Neural crest cell (in vitro differentiated cells): ENCODE measurements at regions not wholly inside any gene's neighbourhood (a gene's known extent, or its start where the extent isn't known, plus 50 kb on each side); places are given as distances from the start of the nearest gene placed in this dataset.

Experiments used
- DNase-seq: peaks from one replicate; pipeline ENCODE4 v3.0.0; 2021; ENCODE audit warnings: low read depth, mixed read lengths, low spot score
- H3K27ac Mint-ChIP-seq: one replicate; pipeline ENCODE4 v1.8.0; 2021; ENCODE audit warnings: mild to moderate bottlenecking, mixed read lengths; ENCODE audit not compliant: unreplicated experiment
- H3K27me3 Mint-ChIP-seq: 2 replicates; pipeline ENCODE4 v1.8.0; 2021; ENCODE audit warnings: low read depth, mild to moderate bottlenecking, mixed read lengths
- H3K36me3 Mint-ChIP-seq: 2 replicates; pipeline ENCODE4 v1.8.0; 2021; ENCODE audit warnings: low read depth, mild to moderate bottlenecking, mixed read lengths
- H3K4me1 Mint-ChIP-seq: 2 replicates; pipeline ENCODE4 v1.8.0; 2021; ENCODE audit warnings: mixed read lengths
- H3K4me3 Mint-ChIP-seq: one replicate; pipeline ENCODE4 v1.8.0; 2021; ENCODE audit warnings: mild to moderate bottlenecking, mixed read lengths
- H3K9me3 Mint-ChIP-seq: 2 replicates; pipeline ENCODE4 v1.8.0; 2021; ENCODE audit warnings: mixed read lengths
- CTCF ChIP-seq: fragments of 200-600 bp; sonication (generic); conservative IDR thresholded peaks from 2 replicates; pipeline ENCODE4 v1.5.0; 2021; ENCODE audit warnings: antibody characterized with exemption, mild to moderate bottlenecking

- Mint-ChIP-seq H3K4me1 (no peaks in the 10 kb centered on the region), H3K36me3 (peaks cover 18% of the 10 kb centered on the region), H3K4me3 (no peak overlapping the region), H3K9me3 (peaks cover 20% of the 10 kb centered on the region), H3K27me3 (no peaks in the 10 kb centered on the region), H3K27ac (no peak overlapping the region)
- no peak for DNase-seq
- TF ChIP-seq CTCF: no peak
These were observed 496.8 kb upstream of the PCDH9 start for GRCh38 chr13:67726979-67727378.

DNA sequence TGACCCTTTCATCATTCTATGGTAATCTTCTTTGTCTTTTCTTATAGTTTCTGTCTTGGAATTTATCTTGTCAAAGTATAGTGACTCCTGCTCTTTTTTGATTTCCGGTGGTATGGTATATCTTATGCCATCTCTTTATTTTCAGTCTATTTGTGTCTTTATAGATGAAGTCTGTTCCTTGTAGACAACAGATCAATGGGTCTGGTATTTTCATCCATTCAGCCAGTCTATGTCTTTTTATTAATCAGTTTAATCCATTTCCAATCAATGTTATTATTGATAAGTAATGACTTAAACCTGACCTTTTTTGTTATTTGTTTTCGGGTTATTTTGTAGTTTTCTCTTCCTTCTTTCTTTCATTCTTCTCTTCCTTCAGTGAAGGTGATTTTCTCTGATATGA, 495.9 kb upstream of the PCDH9 start:
- no peak overlapping the region for H3K4me3 Mint-ChIP-seq
- no peak for DNase-seq
- H3K27ac Mint-ChIP-seq: no peak overlapping the region
- H3K9me3 Mint-ChIP-seq: peaks cover 18% of the 10 kb centered on the region
- peaks cover 18% of the 10 kb centered on the region for H3K36me3 Mint-ChIP-seq
- no peak for TF ChIP-seq CTCF
- H3K27me3 Mint-ChIP-seq: no peaks in the 10 kb centered on the region
- H3K4me1 Mint-ChIP-seq: no peaks in the 10 kb centered on the region

DNA sequence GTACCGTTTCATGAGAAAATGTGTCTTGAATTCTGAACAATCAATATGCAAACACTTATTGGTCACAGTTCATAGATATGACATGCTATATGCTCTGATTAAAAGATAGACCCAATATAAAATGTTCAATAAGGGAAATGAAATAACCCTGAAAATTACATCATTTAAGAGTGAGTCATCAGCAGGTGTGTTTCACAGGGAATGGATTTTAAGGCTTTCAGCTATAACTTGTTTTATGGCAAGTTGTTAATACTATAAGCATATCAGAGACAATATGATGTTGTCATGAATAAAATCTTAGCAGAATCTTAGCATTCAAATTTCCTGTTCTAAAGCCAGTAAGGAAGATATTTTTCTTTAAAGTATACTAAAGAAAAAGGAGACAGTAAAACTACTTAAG, 483.4 kb upstream of the PCDH9 start:
- DNase-seq: no peak
- H3K27me3 Mint-ChIP-seq: no peaks in the 10 kb centered on the region
- TF ChIP-seq CTCF: no peak

GRCh38 chr13:67696775-67697174, 466.6 kb upstream of the PCDH9 start:
- no peaks in the 10 kb centered on the region for H3K27me3 Mint-ChIP-seq
- no peak overlapping the region for H3K4me3 Mint-ChIP-seq
- DNase-seq: no peak
- H3K4me1 Mint-ChIP-seq: no peaks in the 10 kb centered on the region
- no peak for TF ChIP-seq CTCF
- H3K9me3 Mint-ChIP-seq: peaks cover 9% of the 10 kb centered on the region
- no peak overlapping the region for H3K27ac Mint-ChIP-seq
- no peaks in the 10 kb centered on the region for H3K36me3 Mint-ChIP-seq

More for the DNA sequence above, 483.4 kb upstream of the PCDH9 start:
- Mint-ChIP-seq H3K4me3 (no peak overlapping the region), H3K36me3 (no peaks in the 10 kb centered on the region), H3K4me1 (no peaks in the 10 kb centered on the region), H3K27ac (no peak overlapping the region), H3K9me3 (no peaks in the 10 kb centered on the region)

DNA sequence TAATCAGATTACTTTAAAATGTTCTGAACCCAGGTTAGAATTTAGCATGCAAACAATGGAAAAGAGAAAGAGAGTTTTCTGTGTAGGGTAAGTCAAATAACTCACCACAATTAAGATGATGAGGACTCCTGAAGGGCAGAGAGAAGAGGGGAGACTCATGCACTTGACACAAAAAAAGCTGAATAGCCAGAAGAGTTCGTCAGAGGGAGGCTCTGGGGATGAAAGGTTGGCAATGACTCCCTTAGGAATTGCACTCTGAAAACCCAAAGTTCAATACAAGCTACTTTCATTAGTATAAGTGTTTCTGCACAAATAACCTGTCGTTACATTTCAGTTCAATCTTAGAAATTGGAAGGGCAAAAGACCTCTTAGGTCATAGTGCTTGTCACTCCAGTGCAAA, 434.4 kb upstream of the PCDH9 start:
- no peaks in the 10 kb centered on the region for H3K27me3 Mint-ChIP-seq
- peaks cover 7% of the 10 kb centered on the region for H3K4me1 Mint-ChIP-seq
- H3K4me3 Mint-ChIP-seq: no peak overlapping the region
- H3K9me3 Mint-ChIP-seq: no peaks in the 10 kb centered on the region
- no peak for DNase-seq
- H3K36me3 Mint-ChIP-seq: no peaks in the 10 kb centered on the region
- no peak overlapping the region for H3K27ac Mint-ChIP-seq
- no peak for TF ChIP-seq CTCF

DNA sequence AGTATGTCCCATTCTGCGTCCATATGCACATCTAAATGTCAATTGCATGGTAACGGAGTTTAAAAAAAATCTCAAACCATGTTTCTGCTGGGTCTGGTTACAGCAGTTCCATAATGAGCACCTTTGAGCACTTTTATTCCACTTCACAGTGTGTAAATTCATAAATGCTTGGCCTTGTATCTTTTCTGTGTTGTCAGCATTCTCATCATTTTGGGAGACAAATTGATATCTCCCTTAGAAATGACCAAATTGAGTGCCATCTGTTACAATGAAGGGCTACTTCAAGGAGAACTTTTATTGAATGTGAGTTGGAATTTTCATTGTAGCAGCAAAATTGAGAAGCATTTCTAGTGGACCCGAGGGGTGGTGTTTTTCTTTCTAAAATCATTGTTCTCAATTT, 432.9 kb upstream of the PCDH9 start:
- no peak for DNase-seq
- no peak for TF ChIP-seq CTCF
- Mint-ChIP-seq H3K9me3 (no peaks in the 10 kb centered on the region), H3K27ac (no peak overlapping the region), H3K27me3 (no peaks in the 10 kb centered on the region), H3K4me1 (peaks cover 7% of the 10 kb centered on the region), H3K36me3 (no peaks in the 10 kb centered on the region), H3K4me3 (no peak overlapping the region)
